Left kidney (tissue), 1 donor: ENCODE measurements at regions not wholly inside any gene's neighbourhood (a gene's known extent, or its start where the extent isn't known, plus 50 kb on each side); places are given as distances from the start of the nearest gene placed in this dataset.
A peak's percentile ranks its signal among the peaks of the same experiment; 100 is the strongest.

Experiments
- DNase-seq: peaks from one replicate; pipeline ENCODE4 v3.0.0-alpha.2; 2013

DNA sequence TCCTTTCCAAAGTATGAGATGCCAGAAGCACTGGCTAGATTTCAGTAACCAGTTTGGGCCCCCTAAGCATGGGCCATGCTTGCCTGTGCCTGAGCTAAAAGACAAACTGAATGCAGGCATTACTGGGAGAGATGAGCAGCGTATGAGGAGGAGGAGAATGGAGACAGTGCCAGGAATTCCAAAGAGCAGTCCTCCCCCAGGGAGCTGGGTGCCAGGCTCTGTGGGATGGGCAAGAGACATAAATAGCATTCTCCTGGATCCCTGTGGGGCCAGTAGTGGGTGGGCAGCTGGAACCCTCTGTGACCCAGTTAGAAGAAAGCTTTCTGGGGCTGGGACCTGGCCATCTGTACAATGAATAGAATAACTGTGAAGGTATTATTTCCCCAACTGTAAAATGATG is 235.6 kb downstream of the KCNA4 start:
- no peak for DNase-seq

DNA sequence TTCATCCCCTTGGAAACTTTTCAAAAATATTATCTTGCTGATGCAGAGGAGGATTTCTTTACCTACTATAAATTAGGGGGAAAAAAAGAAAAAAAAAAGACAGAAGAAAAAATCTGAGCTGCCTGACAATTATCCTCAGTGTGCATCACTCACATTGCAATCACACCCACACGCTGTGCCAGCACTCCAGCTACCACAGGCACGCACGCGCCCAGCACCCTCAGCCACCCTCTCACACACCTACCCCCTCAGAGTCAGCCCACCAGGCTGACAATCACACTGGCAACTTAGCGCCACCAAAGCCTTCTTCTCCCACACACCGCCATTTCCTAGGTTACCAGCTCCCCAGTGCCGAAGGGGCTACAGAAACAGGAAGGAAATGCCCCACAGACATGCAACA is 236.1 kb downstream of the KCNA4 start:
- no peak for DNase-seq

DNA sequence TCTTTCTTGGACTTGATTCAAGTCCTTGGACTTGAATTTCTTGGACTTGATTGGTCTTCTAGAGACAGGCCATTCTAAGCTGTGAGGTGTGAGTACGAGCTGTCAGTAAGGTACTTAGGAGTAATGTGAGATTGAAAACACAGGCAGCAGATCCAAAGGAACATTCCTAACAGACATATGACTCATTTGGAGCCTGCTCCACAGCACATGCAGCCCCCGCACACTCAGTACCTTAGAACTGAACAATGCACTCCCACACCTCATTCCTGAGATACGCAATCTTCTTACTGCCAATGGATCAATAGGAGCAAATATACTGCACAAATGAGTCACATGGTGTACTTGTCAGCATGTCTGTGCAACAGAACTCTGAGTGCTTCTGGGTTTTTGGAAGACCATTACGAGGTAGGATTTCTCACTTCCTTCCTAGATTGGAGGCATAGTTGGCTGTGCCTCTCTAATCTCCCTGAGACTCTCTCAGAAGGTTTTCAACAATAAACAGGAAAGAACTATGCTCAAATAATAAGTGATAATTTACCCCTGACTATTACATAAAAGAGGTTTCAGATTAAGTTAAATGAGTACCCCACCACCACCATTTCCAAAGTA is 243.1 kb downstream of the KCNA4 start:
- no peak for DNase-seq

DNA sequence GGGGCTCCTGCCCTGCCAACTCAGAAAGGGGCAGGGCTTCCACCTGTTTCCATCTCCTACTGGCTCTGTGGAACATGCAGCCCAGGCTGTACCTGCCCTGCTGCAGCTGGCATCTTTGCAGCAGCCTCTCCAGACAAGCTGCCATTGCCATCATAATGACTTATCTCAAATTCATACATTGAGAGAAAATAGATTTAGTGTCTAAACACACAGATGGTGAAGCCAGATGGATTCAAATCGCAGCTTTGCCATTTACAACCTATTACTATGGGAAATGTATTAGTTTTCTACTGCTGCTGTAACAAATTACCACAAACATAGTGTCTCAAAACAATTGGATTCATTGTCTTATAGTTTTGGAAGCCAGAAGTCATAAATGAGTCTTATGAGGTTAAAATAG is 260.0 kb downstream of the KCNA4 start:
- no peak for DNase-seq

DNA sequence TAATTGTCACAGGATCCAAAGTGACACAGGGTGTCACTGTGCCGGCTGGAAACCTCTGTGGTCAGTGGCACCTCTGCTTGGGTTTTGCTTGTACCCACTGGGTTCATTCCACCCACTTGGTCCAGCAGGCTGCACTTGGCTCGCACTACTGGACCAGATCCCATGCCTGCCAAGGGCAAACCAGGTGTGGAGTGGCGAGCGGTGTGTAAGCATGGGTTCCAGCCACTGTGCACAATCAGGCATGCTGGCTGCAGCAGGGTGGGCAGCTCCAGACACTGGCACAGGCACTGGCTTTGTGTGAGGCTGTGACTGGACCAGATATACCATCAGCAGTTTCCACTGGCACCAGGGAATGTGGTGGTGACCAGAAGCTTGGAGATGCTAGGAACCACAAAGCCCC is 261.4 kb downstream of the KCNA4 start:
- DNase-seq, result no peak

DNA sequence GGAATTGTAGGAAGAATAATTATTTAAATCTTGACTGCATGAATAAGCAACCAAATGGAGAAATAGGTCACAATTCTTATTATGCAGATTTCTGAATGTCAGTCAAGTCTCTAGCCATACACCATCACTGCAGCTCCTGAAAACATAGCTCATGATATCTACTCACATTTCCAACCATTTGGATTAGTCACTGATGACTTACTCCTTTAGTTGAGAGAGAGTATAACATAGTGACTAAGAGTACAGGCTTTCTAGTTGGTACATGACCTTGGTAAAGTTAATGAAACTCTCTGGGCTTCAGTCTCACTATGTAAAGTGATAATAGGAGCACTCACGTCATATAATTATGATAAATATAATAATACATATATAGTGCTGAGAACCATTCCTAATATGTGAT is 265.2 kb downstream of the KCNA4 start:
- DNase-seq, result no peak

DNA sequence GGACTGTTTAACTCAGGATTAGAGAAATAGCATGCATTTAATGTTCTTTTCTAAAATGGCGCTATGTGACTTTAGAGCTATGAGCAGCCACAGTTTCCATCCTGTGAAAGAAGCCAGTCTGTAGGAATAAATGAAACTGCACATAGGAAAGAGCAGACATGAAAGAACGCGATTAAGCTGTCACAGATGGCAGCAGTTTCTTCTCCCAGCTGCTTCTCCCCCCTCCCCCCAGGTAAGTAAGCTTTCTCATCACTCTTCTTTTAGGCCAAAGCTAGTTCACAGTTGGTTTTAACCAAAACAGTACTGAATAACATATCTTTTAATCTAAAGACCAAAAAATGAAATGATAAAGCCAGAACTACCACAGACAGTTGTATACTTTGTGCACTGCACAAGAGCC is 266.4 kb downstream of the KCNA4 start:
- DNase-seq, result no peak

DNA sequence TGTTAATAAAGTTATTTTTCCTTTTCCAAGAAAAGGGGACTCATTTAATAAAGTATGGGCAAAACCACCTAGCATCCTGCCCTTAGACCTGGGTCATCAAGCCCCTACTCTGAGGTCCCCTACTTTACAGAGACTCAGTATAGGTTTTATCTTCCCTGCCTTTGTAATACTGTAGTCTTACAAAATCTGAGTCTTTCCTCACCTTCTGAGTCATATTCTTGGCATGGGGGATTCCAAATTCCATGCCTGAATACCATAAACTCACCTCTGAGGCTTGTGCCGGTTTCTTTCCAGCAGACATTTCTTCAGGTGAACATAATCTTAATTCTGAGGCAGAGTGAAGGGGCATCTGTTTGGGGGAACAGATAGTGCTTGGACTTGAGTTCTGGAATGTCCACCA is 282.5 kb downstream of the KCNA4 start:
- DNase-seq, result no peak

DNA sequence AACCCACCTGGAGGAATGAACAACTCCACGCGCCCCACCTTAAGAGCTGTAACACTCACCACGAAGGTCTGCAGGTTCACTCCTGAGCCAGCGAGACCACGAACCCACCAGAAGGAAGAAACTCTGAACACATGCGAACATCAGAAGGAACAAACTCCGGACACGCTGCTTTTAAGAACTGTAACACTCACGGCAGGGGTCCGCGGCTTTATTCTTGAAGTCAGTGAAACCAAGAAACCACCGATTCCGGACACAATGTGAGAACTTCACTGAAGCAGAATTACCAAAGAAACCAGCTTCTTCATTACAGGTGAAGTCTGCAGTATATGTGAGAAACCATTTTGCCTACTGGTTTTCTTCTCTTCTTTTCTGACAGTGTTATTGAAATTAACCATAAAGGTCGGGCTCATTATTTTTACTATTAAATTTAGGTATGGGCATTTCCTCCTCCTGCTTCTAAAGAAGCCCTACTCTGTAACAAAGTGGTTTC is 303.0 kb downstream of the KCNA4 start:
- no peak for DNase-seq

DNA sequence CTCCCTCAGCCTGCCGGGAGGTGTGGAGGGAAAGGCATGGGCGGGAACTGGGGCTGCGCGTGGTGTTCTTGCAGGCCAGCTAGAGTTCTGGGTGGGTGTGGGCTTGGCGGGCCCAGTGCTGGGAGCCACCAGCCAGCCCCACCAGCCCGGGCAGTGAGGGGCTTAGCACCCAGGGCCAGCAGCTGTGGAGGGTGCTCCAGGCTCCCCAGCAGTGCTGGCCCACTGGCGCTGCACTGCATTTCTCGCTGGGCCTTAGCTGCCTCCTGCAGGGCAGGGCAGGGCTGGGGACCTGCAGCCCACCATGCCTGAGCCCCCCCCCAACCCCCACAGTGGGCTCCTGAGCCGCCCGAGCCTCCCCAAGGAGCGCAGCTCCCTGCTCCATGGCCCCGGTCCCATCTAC is 304.2 kb downstream of the KCNA4 start:
- DNase-seq, result no peak

DNA sequence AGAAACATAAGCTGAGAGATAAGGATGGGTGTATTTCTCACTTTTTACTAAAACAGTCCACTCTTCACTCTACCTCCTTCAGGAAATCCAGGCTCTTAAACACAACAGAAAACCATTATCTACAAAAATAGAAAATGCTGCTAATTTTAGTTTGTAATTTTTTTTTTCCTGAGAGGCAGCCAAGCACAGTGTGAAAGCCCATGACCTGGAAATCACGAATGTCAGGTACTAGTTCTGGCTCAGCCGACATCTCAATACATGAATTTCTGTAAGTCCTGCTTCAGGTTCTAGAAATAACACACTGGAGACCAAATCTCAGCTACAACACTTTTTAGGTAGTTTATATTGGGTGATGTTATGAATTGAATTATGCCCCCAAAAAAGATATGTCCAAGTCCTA is 308.9 kb downstream of the KCNA4 start:
- no peak for DNase-seq

DNA sequence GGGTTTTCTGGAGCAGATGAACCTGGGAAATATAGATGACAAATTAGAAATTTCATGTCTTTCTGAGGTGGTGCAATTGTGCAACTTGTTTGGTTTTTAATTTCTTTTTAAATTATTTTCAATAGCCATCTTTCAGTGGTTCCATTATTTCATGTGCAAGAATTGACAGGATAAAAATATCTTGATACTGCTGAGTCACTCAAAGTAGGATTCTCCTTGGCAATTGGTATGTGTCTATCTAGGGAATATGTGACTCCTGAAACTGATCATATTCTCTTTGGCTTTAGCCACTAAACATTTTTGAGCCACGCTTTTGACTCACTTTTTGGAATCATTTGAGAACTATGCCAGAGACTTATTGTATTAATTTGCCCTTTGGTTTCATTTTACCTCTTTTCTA is 331.5 kb downstream of the KCNA4 start:
- no peak for DNase-seq

DNA sequence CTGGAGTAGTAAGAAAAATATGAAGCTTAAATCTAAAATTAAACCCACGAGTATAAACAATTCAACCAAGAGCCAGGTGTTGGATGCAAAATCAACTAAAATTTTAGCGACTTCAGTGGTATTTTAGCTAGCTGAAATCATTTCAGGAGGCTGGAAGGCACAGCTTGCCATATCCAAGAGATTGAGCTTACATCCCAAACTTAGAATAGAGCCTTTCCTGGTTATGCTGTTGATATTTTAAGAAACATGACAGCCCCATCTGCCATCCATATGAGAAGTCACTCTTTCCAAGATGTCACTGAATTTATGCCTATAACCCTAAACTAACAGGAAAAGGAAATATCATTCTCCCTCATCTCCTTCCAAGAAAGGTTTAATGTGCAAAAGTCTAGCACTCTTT is 334.0 kb downstream of the KCNA4 start:
- no peak for DNase-seq

DNA sequence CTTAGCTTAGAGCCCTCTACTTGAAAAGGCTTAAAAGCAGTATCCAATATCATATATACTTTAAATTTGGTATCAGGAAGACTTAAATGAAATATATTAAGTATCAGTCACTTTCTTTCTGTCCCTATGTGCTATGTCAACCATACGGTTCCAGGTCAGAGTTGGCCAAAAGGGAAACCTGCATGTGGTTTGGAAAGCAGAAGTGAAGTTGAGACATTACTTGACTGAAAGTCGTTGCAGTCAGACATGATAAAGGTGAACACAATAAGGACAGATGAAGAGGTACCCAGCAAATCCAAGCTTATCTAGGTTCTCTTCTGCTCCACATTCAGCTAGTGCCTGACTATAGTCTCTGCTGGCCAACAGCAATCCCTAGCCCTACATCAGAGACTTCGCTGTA is 336.8 kb downstream of the KCNA4 start:
- no peak for DNase-seq

DNA sequence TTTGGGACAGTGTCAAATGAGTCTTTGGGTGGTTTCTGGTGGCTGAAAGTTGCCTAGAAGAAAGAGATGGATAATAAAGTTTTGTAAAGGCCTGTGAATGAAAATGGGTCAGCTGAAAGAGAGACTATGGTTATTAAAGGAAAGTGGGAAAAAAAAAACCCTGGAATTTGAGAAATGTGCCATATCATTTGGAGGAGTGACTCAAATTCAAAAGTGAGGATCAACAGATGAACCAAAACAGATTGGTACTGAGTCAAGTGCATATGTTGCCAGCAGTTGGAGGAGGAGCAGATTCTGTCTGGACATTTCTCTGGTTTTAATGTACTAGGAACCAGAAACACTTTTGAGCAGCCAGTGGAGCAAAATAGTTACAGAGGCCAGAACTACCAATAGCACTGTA is 339.8 kb downstream of the KCNA4 start:
- DNase-seq, result no peak

DNA sequence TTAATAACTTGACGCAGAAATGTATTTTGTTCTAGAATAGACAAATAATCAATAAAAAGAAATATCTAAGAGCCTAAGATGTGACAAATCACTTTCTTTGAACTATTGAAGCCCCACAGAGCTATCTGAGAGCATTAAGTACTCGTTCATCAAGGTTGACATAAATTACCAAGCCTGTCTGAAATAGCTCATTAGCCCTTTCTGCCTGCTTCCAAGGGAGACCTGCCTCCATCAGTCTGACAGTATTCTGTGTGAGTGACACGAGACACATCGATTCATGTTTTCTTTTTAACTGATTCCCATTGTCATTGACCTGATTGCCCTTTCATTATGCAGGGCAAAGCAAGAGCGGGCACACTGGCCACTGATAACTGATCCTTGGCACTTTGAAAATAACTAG is 347.5 kb downstream of the KCNA4 start:
- no peak for DNase-seq

DNA sequence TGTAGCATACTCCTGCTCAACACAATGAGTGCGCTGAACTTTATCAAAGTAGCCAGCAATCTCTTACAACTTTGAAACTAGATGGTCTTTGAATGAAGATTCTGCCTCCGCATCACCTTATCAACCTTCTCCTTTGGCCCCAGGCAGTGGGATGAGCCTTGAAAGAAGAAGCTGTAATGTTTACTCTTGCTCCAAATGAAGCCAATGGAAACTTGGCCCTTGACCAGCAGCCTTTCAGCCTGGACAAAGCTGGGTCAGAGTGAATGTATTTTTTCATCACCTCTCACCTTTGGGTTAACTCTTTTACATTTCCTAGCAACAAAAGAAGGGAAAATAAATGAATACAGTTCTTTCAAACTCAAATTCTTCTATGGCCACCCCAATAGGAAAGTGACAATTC is 359.1 kb downstream of the KCNA4 start:
- DNase-seq, result no peak

DNA sequence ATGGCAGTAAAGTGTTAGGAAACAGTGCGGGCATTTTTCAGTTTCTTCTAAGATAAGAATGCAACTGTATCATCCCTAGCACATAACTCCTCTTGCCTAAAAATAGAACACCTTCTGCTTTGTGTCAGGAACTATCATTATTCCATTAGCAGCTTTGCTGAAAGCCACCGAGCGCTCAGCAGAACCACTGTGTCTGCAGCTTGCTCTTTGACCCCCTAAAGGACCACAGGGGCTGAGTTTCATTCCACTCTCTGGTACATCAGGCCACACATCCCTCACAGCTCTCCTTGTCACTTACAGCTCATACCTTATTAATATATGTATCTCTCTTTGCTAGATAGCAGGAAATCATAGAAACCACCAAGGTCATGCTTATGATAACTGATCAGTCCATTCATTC is 360.2 kb downstream of the KCNA4 start:
- DNase-seq, result no peak

DNA sequence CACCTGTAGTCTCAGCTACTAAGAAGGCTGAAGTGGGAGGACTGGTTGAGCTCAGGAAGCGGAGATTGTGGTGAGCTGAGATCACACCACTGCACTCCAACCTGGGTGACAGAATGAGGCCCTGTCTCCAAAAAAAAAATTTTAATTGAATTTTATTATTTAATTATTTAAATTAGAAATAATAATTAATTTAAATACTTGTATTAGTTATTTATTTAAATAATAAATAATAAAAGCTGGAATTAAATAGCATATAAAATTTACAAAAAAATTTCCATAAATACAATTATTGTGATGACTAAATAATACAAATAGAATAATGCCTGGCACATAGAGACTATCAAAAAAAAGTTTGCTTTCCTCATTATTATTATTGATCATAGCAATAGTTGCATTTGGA is 371.5 kb downstream of the KCNA4 start:
- no peak for DNase-seq

DNA sequence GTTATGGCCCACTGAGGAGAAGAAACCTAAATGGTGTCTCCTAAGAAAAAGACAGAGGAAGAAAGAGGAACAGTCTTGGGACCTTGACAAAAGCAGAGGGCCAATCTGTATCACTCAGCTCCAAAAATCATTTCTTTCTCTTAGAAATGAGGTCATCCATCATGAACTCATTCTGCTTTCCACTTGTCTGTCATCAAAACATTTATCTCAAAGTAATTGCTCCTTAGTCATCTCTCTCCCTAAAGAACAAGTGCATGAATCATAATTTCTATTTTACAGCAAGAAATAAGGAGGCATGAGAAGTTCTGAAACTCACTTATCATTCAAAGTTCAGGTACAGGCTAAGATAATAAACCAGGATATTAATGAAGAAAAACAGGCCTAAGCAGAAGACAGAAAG is 375.6 kb downstream of the KCNA4 start:
- DNase-seq, result no peak

DNA sequence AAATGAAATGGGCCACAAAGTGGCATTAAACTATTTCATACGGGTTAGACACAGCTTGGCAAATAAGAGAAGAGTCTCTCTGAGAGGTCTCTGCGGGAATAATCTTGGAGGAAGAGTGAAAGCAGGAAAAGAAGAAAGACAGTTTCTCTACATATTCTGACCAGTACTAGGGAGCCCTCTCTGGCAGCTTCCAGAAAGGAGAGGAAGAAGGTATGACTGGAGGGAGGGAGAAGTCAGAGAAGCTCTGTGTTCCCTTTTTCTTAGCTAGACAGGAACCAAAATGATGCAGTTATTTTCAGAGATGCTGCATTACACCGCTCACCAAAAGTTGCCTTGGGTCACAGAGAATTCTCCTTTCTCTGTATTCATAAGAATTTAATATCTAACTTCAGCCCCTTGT is 382.1 kb downstream of the KCNA4 start:
- no peak for DNase-seq

DNA sequence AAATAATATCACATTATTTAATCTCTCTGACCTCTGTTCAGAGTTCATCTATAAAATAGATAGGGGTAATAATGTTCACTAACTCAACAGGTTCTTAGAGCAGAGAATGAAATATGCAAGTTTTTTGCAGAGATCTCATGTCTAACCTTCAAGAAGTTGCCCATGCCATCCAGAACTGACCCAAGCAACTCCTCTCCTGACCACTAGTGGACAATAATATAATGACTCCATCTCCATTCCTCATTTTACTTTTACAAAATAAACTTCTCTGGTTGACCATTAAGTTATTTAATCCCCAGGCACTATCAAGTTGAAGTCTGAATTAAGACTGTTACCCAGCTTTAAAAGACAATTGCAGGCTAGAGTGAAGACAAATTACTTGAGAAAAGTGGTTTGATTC is 382.6 kb downstream of the KCNA4 start:
- no peak for DNase-seq

DNA sequence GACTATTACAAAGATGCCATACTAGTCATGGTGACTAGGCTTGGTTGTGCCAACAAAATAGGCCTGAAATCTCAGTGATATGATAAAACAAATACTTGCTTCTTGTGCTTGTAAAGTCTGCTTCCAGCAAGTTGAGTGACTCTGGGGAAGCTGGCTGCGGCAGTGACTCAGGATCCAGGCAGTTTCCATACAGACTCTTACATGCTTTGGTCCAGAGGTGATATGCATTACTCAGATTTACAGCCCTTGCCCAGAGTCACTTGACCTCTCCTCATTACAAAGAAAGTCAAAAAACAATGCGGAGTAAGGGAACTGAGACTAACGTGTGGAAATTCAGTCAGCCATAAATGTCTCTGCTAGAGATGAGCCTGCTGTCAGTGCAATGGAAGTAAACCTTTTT is 387.5 kb downstream of the KCNA4 start:
- peak; percentile 25 for DNase-seq

DNA sequence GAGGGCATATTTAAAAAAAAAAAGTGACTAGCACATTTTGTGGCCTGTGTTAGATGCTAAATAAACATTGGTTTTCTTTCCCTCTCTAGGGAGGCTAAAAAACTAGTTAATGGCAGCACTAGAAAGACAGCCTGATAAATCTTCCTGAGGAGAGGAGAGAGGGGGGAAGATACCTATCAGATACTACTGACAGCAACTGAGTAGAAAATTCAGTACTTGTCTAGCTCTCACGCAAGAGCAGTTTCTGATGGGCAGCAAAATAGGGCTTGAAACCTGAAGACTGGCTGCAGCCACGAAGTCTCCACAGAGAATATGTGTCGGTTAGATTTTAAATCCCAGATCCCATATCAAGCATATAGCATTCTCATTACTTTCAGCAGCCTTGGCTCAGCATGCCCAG is 388.2 kb downstream of the KCNA4 start:
- DNase-seq, result peak; percentile 22

DNA sequence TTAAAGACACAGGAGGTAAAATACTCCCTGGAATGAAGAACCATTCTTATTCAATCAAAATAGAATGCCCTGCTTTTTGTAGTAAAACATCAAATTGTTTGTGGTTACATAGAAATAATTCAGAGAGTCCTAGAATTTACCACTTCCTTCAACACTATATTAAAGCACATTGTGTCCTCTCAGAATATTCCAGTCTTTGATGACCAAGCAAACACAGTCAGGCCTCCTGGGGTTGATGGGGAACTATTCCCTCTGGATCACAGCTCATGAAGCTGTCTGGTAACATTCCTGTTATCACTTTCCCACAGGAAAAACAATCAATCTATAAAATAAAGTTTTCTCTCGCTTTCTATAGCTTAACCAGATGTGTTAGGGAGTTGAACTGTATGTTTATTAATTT is 389.3 kb downstream of the KCNA4 start:
- DNase-seq, result no peak
